ENCODE measurements at regions not wholly inside any gene's neighbourhood (a gene's known extent, or its start where the extent isn't known, plus 50 kb on each side); places are given as distances from the start of the nearest gene placed in this dataset.

- H3K4me1 ChIP-seq (ENCODE audit: insufficient read depth): peaks cover 20% of the 10 kb centered on the region; the same call in 1 of the 2 replicates
- Mint-ChIP-seq H3K36me3 (ENCODE audit: low read depth) (no peaks in the 10 kb centered on the region), H3K27me3 (ENCODE audit: insufficient read depth, low read depth, poor library complexity) (no peaks in the 10 kb centered on the region), H3K4me1 (peaks cover 15% of the 10 kb centered on the region; the same call in 2 of the 3 replicates), H3K27ac (no peak overlapping the region), H3K9me3 (no peaks in the 10 kb centered on the region), H3K4me3 (no peak overlapping the region)
- H3K27me3 ChIP-seq (ENCODE audit: insufficient read depth): no peaks in the 10 kb centered on the region
- TF ChIP-seq ZNF331 (CRISPR knock-in tag; IDR thresholded peaks at IDR 0.05; ENCODE audit: low read depth) (no peak), EZH2 (IDR thresholded peaks at IDR 0.05; ENCODE audit: low read depth, unreplicated experiment) (no peak), ZNF114 (CRISPR knock-in tag; IDR thresholded peaks at IDR 0.05) (no peak), REST (IDR thresholded peaks at IDR 0.05; ENCODE audit: unreplicated experiment) (no peak), CREB1 (CRISPR knock-in tag; IDR thresholded peaks at IDR 0.05; ENCODE audit: low read depth) (no peak), ETS1 (IDR thresholded peaks at IDR 0.05) (no peak), POLR2AphosphoS5 (IDR thresholded peaks at IDR 0.05; ENCODE audit: low read depth) (no peak)
- H3K36me3 ChIP-seq (ENCODE audit: insufficient read depth): no peaks in the 10 kb centered on the region
- 0 out of 2 replicates have a peak overlapping the region, but pooled peaks have one; percentile 22 for H3K4me2 ChIP-seq
- no peaks in the 10 kb centered on the region for H3K79me2 ChIP-seq (replicated peaks; ENCODE audit: insufficient read depth)
- no peaks in the 10 kb centered on the region for H4K20me1 ChIP-seq (replicated peaks; ENCODE audit: insufficient read depth)
- H2AFZ ChIP-seq: peak overlapping the region; percentile 49; the same call in 1 of the 2 replicates
- H3F3A ChIP-seq (replicated peaks; ENCODE audit: low read depth): no peaks in the 10 kb centered on the region
- no peaks in the 10 kb centered on the region for H3K9me2 ChIP-seq (ENCODE audit: insufficient read depth)
- H3K4me3 ChIP-seq: no peak overlapping the region
- no peak for DNase-seq (ENCODE audit: low spot score)
- H3K27ac ChIP-seq (ENCODE audit: low read depth): no peak overlapping the region
- ATAC-seq: peak; percentile 43; the same call in 2 of the 3 replicates
Measured at GRCh38 chr3:158909870-158910269, 108.0 kb downstream of the MFSD1 start.

GRCh38 chr3:158911586-158911985 is 109.7 kb downstream of the MFSD1 start:
- no peaks in the 10 kb centered on the region for H3K36me3 ChIP-seq (ENCODE audit: insufficient read depth)
- Mint-ChIP-seq H3K36me3 (ENCODE audit: low read depth) (no peaks in the 10 kb centered on the region), H3K27ac (no peak overlapping the region), H3K4me3 (no peak overlapping the region), H3K4me1 (peaks cover 15% of the 10 kb centered on the region; the same call in 2 of the 3 replicates), H3K9me3 (no peaks in the 10 kb centered on the region), H3K27me3 (ENCODE audit: insufficient read depth, low read depth, poor library complexity) (peaks cover 4% of the 10 kb centered on the region)
- DNase-seq (ENCODE audit: low spot score) (no peak), ATAC-seq (no peak)
- no peak overlapping the region for H3K4me2 ChIP-seq
- H2AFZ ChIP-seq: no peak overlapping the region
- no peaks in the 10 kb centered on the region for H3K9me2 ChIP-seq (ENCODE audit: insufficient read depth)
- no peaks in the 10 kb centered on the region for H3F3A ChIP-seq (replicated peaks; ENCODE audit: low read depth)
- H3K4me1 ChIP-seq (ENCODE audit: insufficient read depth): peaks cover 20% of the 10 kb centered on the region; the same call in 1 of the 2 replicates
- no peaks in the 10 kb centered on the region for H3K79me2 ChIP-seq (replicated peaks; ENCODE audit: insufficient read depth)
- H4K20me1 ChIP-seq (replicated peaks; ENCODE audit: insufficient read depth): no peaks in the 10 kb centered on the region
- H3K27ac ChIP-seq (ENCODE audit: low read depth): no peak overlapping the region
- no peak overlapping the region for H3K4me3 ChIP-seq
- H3K27me3 ChIP-seq (ENCODE audit: insufficient read depth): no peaks in the 10 kb centered on the region
- TF ChIP-seq ZNF331 (CRISPR knock-in tag; IDR thresholded peaks at IDR 0.05; ENCODE audit: low read depth) (no peak), ZNF462 (CRISPR knock-in tag; IDR thresholded peaks at IDR 0.05) (no peak), ETS1 (IDR thresholded peaks at IDR 0.05) (no peak), EZH2phosphoT487 (IDR thresholded peaks at IDR 0.05; ENCODE audit: unreplicated experiment) (no peak), CREB1 (CRISPR knock-in tag; IDR thresholded peaks at IDR 0.05; ENCODE audit: low read depth) (no peak)
